Natural killer cell treated with Interleukin-12 subunit alpha and Interleukin-12 subunit beta and Interleukin-15 and Interleukin-18, amount 100 ng/mL, for 72 hours (primary cell): ENCODE measurements at regions not wholly inside any gene's neighbourhood (a gene's known extent, or its start where the extent isn't known, plus 50 kb on each side); places are given as distances from the start of the nearest gene placed in this dataset.
"Not testable (repeated sequence)": the region's sequence is repeated elsewhere in the genome, so short reads cannot be mapped to it uniquely, and the experiment has no call there.

Source experiments
- ATAC-seq, 2 donors: fragments of 150-1000 bp; cut with Tn5 transposase in 1 of 2; sonication (Bioruptor Pico), chemical (Tn5 transposase) in 1 of 2; 2 replicates each; pipeline ENCODE4 v1.10.0; 2021
- DNase-seq: peaks from one replicate; pipeline ENCODE4 v3.0.0; 2022; ENCODE audit warnings: low spot score
- H3K27ac Mint-ChIP-seq, 2 donors: 1 replicate in 1 of 2; 2 replicates in 1 of 2; pipeline ENCODE4 v1.8.0; 2022; ENCODE audit warnings: mixed read lengths in 2 of 2, mild to moderate bottlenecking in 1 of 2, moderate library complexity in 1 of 2
- H3K27me3 Mint-ChIP-seq, 2 donors: 1 replicate in 1 of 2; 2 replicates in 1 of 2; pipeline ENCODE4 v1.8.0; 2022; ENCODE audit warnings: mixed read lengths in 2 of 2
- H3K36me3 Mint-ChIP-seq: one replicate; pipeline ENCODE4 v1.8.0; 2022; ENCODE audit warnings: mixed read lengths
- H3K4me1 Mint-ChIP-seq, 2 donors: 1 replicate in 1 of 2; 2 replicates in 1 of 2; pipeline ENCODE4 v1.8.0; 2022; ENCODE audit warnings: low read depth in 2 of 2, mixed read lengths in 2 of 2, mild to moderate bottlenecking in 1 of 2
- H3K4me3 Mint-ChIP-seq: one replicate; pipeline ENCODE4 v1.8.0; 2022; ENCODE audit warnings: mixed read lengths
- H3K9me3 Mint-ChIP-seq: 2 replicates; pipeline ENCODE4 v1.8.0; 2022; ENCODE audit warnings: mixed read lengths

DNA sequence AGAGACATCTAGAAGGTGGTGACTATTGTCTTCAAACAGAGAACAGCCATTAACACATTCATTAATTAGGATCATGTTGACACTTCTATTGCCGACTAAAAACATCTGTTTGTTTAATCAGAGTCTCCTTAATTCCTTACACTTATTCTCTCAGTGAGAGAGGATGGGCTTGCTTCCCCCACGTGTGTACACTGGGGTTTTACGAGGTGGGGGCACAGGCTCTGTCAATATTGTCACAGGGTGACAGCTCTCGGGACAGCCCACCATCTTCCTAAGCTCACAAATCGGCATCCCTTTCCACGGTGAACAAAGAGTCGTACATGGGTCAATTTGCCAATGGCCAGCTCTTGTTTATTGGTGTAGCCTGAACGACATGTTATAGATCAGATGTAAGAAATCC, 413.2 kb downstream of the MIAT start:
- H3K9me3 Mint-ChIP-seq: no peaks in the 10 kb centered on the region
- peaks cover 29 to 48% of the 10 kb centered on the region in 2 donors for H3K27me3 Mint-ChIP-seq
- no peak for ATAC-seq
- H3K36me3 Mint-ChIP-seq: no peaks in the 10 kb centered on the region
- H3K27ac Mint-ChIP-seq: no peak overlapping the region
- DNase-seq: no peak
- no peaks in the 10 kb centered on the region for H3K4me1 Mint-ChIP-seq
- no peak overlapping the region for H3K4me3 Mint-ChIP-seq

DNA sequence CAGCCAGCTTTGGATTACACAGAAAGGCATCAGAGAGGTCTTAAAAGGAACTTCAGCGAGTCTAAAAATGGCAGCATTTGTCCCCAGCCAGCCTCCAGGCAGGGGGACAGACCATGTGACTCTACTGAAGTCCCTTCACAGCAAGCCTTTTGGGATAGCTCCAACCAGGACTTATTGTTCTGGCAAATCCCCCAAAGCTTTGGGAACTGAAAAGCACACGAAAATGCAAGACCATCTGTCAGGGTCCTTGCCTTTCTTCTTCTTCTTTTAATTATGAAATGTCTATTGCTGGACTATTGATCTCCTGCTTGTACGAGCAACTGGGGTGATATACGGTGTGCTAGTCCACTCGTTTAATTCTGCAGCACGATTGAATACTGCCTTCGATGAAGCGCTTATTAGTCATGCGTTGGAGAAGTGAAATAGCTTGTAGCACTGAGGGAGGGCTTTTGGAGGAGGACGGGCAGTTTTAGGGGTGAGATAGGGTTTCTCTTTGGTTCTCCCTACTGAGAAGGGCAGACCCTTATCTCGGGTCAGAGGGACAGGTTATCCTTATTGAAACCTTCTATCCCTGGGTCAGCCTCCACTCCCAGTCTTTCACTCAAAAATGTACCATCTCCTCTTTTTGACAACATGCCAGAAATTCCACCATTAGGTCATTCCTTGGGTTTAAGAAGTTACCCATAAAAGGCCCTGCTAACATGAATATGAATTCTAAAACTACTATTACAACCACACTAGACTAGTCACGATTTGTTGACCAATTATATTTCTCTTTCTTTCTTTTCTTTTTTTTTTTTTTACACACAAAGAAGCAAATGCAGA, 416.4 kb downstream of the MIAT start:
- no peak for DNase-seq
- ATAC-seq: no peak
- no peaks in the 10 kb centered on the region for H3K4me1 Mint-ChIP-seq
- H3K4me3 Mint-ChIP-seq: no peak overlapping the region
- H3K9me3 Mint-ChIP-seq: no peaks in the 10 kb centered on the region
- H3K27ac Mint-ChIP-seq: no peak overlapping the region
- no peaks in the 10 kb centered on the region for H3K36me3 Mint-ChIP-seq
- peaks cover 24 to 58% of the 10 kb centered on the region in 2 donors for H3K27me3 Mint-ChIP-seq

DNA sequence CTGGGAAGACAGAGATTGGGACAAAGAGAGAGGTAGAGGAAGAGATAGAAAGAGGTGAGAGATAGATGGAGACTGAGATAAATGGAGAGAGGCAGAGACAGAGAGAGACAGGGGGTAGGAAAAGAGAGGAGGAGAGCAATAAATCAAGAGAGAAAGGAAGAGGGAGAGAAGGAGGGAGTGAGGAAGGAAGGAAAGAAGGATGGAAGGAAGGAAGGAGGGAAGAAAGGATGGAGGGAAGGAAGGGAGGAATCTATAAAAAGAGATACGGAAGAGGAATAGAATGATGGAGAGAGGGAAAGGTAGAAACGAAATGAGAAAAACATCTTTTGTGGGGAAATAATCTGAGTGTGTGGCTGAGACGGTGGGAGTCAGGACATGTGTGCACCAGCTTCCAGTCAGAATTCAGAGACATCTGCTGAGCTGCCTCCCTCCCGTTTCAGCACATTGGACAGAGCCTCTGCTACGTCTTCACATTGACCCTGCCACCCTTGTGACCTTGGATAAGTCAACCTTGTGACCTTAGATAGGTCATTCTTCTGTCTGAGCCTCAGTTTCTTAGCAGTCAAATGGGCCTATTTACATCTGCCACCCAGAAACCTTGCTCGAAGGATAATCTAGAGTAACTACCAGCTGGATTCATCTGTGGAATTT, 417.8 kb downstream of the MIAT start:
- ATAC-seq (no peak), DNase-seq (no peak)
- H3K27me3 Mint-ChIP-seq: peaks cover 19 to 52% of the 10 kb centered on the region in 2 donors
- H3K27ac Mint-ChIP-seq: no peak overlapping the region
- no peaks in the 10 kb centered on the region for H3K36me3 Mint-ChIP-seq
- no peaks in the 10 kb centered on the region for H3K4me1 Mint-ChIP-seq
- no peaks in the 10 kb centered on the region for H3K9me3 Mint-ChIP-seq
- H3K4me3 Mint-ChIP-seq: no peak overlapping the region

DNA sequence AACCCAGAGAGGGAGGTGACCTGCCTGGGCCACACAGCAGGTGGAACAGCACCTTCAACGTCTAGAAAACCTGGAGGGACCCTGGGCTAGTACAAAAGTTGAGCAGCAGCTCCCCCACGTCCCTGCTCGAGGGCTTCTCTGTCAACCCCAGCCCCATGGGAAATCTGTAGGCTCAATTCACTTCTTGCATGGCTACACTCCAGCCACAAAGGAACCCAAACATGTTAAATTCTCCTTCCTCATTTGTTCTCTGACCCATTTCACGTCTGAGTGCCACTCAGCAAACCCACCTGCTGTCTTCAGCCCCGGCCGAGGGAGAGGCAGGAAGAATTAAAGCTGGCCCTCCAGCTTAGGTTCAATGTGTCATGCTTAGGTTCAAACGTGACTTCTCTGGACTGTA, 418.5 kb downstream of the MIAT start:
- no peaks in the 10 kb centered on the region for H3K9me3 Mint-ChIP-seq
- H3K27ac Mint-ChIP-seq: no peak overlapping the region
- H3K4me3 Mint-ChIP-seq: no peak overlapping the region
- DNase-seq (no peak), ATAC-seq (no peak)
- H3K36me3 Mint-ChIP-seq: no peaks in the 10 kb centered on the region
- peaks cover 21 to 52% of the 10 kb centered on the region in 2 donors for H3K27me3 Mint-ChIP-seq
- H3K4me1 Mint-ChIP-seq: no peaks in the 10 kb centered on the region

DNA sequence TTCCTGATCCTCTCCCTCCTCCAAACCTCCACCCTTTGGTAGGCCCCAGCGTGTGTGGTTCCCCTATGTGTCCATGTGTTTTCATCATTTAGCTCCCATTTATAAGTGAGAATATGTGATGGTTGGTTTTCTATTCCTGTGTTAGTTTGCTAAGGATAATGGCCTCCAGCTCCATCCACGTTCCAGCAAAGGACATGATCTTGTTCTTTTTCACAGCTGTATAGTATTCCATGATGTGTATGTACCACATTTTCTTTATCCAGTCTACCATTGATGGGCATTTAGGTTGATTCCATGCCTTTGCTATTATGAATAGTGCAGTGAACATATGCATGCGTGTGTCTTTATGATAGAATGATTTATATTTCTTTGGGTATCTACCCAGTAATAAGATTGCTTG, 420.7 kb downstream of the MIAT start:
- H3K36me3 Mint-ChIP-seq, H3K4me1 Mint-ChIP-seq, H3K4me3 Mint-ChIP-seq, H3K9me3 Mint-ChIP-seq, ATAC-seq, H3K27ac Mint-ChIP-seq, DNase-seq: not testable (repeated sequence)
- H3K27me3 Mint-ChIP-seq: peaks cover 31 to 64% of the 10 kb centered on the region in 2 donors

DNA sequence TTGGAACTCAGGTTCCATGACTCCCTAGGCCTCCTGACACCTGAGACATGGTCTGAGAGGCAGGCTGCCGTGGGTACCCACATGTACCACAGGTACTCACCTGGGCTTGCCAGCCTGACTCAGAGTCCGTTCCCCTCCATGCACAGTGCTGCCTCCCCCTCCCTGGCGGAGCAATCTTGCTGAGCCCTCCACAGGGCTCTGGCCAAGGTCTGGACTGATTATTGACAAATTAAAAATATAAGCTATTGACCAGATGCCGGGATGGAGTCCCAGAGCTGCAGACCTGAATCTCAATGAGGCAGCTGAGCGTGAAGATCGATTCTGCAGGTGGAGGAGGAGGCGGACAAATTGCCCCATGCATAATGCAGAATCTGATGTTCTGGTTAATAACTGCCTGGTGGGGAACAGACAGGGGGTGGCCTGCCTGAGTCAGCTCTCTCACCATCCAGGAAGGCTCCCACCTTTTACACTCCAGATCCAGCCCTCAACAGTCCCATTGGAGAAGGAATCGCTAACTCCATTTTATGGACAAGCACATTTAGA, 422.7 kb downstream of the MIAT start:
- Mint-ChIP-seq H3K27ac (no peak overlapping the region), H3K27me3 (peaks cover 26 to 51% of the 10 kb centered on the region in 2 donors), H3K9me3 (no peaks in the 10 kb centered on the region), H3K4me3 (no peak overlapping the region), H3K4me1 (no peaks in the 10 kb centered on the region), H3K36me3 (no peaks in the 10 kb centered on the region)
- DNase-seq (no peak), ATAC-seq (no peak)

DNA sequence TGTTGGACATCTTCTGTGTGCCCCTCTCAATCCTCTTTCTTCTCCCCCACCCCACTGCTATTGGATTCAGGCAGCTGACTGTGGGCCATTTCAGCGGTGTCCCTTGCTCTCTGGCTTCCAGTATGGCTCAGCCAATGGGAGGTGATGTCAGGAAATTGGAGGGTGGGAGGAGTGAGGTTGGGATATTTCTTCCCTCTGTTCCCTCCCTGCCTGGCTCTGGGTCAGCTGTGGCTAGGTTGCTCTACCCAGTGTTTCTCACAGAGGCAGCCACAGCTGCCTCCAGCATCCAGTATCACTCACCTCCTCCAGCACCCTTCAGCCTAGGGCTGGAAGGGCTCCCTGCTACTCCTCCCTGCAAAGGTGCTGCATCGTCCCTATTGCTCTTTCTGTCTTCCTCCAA, 423.5 kb downstream of the MIAT start:
- peaks cover 32 to 55% of the 10 kb centered on the region in 2 donors for H3K27me3 Mint-ChIP-seq
- DNase-seq: no peak
- no peaks in the 10 kb centered on the region for H3K9me3 Mint-ChIP-seq
- peak in 1 of 2 donors; percentile 40 for ATAC-seq
- no peaks in the 10 kb centered on the region for H3K36me3 Mint-ChIP-seq
- H3K27ac Mint-ChIP-seq: no peak overlapping the region
- no peaks in the 10 kb centered on the region for H3K4me1 Mint-ChIP-seq
- no peak overlapping the region for H3K4me3 Mint-ChIP-seq

DNA sequence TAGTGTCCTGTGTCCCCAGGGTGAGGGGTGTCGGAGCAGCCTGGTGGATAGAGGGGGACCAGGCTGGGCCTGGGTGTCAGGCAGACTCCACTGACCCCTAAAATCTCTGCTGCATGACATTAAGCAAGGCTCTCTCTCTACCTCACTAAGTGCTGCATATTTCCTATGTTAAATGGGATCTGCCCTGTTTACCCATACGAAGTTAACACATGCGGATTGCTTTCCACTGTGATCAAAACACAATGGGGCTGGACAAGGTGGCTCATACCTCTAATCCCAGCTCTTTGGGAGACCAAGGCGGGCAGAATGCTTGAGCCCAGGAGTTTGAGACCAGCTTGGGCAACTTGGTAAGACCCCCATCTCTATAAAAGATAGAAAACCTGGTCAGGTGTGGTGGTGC, 426.2 kb downstream of the MIAT start:
- no peaks in the 10 kb centered on the region for H3K4me1 Mint-ChIP-seq

DNA sequence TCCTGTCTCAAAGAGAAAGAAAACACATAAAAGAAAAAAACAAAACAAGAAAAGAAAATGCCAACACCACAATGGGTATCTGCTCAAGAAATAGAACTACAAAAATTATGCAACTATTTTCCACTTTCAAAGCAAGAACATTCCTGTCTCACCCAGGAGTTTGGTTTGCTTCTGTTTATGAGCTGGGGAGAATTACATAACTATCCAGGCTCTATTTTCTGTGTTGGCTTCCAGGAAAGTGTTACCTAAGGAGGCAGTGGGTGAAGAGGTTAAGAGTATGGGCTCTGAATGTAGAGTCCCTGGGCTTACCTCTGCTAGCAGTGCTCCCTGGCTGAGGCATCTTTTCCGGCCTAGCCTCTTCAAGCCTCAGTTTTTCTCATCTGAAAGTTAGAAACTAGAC, 426.7 kb downstream of the MIAT start:
- peaks cover 36 to 54% of the 10 kb centered on the region in 2 donors for H3K27me3 Mint-ChIP-seq
- no peak overlapping the region for H3K27ac Mint-ChIP-seq
- DNase-seq (no peak), ATAC-seq (no peak)
- H3K4me3 Mint-ChIP-seq: no peak overlapping the region
- H3K36me3 Mint-ChIP-seq: no peaks in the 10 kb centered on the region
- no peaks in the 10 kb centered on the region for H3K4me1 Mint-ChIP-seq
- no peaks in the 10 kb centered on the region for H3K9me3 Mint-ChIP-seq

More for the DNA sequence above, 426.2 kb downstream of the MIAT start:
- peak in 1 of 2 donors; percentile 12 for ATAC-seq
- H3K9me3 Mint-ChIP-seq: no peaks in the 10 kb centered on the region
- no peaks in the 10 kb centered on the region for H3K36me3 Mint-ChIP-seq
- DNase-seq: no peak
- no peak overlapping the region for H3K4me3 Mint-ChIP-seq
- H3K27ac Mint-ChIP-seq: no peak overlapping the region
- peaks cover 36 to 54% of the 10 kb centered on the region in 2 donors for H3K27me3 Mint-ChIP-seq

DNA sequence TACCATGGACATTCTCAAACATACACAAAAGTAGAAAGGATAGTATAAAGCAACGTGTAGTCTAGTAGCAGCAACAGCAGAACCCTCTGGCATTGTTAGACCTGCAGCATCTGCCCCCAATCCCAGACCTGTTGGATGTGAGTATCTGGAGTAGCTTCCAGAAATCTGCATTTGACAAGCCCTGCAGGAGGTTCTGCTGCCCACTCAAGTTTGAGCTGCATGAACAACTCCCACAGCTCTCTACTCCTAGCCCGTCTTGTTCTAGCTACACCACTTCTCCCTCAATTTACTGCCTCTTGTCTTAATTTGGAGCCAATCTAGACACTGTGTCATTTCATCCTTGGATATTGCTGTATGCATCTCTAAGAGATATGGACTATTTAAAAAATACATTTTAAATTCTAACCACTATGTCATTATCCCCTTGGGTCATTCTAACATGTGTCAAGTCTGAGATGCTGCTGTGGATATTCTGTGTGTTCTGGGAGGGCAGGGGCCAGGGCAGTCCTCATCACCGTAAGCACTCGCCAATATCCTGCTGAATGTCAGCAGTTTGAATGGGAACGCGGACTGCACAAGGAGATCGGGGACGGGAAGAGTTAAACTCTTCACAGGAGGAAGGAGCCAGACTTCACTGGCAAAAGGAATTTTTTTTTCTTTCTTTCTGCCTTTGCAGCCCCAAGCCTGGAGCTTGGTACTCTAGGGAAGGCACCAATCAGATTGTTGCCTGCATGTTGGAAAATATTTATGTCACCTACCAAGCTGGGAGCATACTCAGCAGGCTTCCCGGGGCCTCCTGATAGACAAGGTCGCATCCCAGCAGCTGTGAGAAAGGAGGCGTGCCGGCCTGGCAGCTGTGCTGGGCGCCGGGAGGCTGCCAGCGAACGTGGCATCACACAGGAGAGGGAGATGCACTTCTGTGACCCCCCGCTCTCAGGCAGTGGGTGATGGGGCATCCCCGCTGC, 429.0 kb downstream of the MIAT start:
- DNase-seq (no peak), ATAC-seq (no peak)
- no peaks in the 10 kb centered on the region for H3K4me1 Mint-ChIP-seq
- no peak overlapping the region for H3K27ac Mint-ChIP-seq
- no peaks in the 10 kb centered on the region for H3K9me3 Mint-ChIP-seq
- peaks cover 27 to 42% of the 10 kb centered on the region in 2 donors for H3K27me3 Mint-ChIP-seq
- no peak overlapping the region for H3K4me3 Mint-ChIP-seq
- no peaks in the 10 kb centered on the region for H3K36me3 Mint-ChIP-seq

DNA sequence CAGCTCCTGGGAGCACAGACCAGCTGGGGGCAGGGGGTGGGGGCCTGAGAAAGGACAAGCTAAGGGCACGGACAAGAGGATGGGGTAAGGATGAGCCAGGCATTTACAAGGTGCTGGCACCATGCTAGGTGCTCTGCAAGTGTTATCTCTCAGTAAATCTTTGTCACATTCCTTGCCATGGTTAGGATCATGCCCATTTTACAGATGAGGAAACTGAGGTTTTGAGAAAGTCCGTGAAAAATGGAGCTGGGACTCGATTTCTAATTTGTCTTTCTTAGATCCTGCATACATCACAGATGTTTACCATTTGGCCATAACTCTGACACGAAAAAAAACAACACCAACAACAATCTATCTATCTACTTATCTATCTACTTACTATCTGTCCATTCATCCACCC, 429.7 kb downstream of the MIAT start:
- Mint-ChIP-seq H3K36me3 (no peaks in the 10 kb centered on the region), H3K4me1 (no peaks in the 10 kb centered on the region), H3K4me3 (no peak overlapping the region), H3K9me3 (no peaks in the 10 kb centered on the region), H3K27me3 (peaks cover 23 to 37% of the 10 kb centered on the region in 2 donors), H3K27ac (no peak overlapping the region)
- DNase-seq: no peak
- ATAC-seq: no peak

DNA sequence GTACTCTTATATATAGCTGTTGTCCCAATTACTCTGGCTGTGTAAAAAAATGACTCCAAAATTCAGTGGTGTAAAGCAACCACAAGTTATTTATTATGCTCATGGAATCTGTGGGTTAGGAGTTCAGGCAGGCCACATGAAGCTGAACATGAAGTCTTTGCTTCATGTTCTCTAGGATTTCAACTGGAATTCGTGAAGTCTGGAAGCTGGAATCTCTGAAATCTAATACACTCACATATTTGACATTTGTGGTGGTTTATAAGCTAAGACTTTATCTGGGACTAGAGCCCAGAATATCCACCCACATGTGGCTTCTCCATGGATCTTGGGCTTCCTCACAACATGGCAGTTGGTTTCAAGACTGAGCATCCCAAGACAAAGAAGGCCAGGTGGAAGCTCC, 430.6 kb downstream of the MIAT start:
- H3K4me3 Mint-ChIP-seq: no peak overlapping the region
- H3K4me1 Mint-ChIP-seq: no peaks in the 10 kb centered on the region
- no peak for ATAC-seq
- no peak for DNase-seq
- no peak overlapping the region for H3K27ac Mint-ChIP-seq
- H3K9me3 Mint-ChIP-seq: no peaks in the 10 kb centered on the region
- no peaks in the 10 kb centered on the region for H3K36me3 Mint-ChIP-seq
- H3K27me3 Mint-ChIP-seq: peaks cover 17 to 28% of the 10 kb centered on the region in 2 donors

DNA sequence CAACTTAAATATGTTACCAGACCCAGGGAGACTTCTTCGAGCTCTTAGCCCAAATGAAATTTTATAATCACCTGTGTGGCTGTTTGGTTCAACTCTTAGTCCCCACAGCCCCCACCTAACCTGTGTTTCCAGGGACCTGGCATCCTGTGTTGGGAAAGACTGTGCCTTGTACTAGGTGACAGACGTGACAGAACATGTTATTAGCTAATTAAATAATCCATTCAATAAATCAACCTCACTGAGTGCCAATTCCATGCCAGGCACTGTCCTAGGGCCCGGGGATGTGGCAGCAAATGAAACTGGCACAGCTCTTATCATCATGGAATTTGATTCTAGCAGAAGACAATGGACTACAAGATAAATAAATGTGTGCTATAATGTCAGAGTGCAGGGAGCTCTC, 431.9 kb downstream of the MIAT start:
- DNase-seq: no peak
- Mint-ChIP-seq H3K27ac (no peak overlapping the region), H3K36me3 (no peaks in the 10 kb centered on the region), H3K4me1 (no peaks in the 10 kb centered on the region), H3K27me3 (peaks cover 13 to 26% of the 10 kb centered on the region in 2 donors), H3K9me3 (no peaks in the 10 kb centered on the region), H3K4me3 (no peak overlapping the region)
- no peak for ATAC-seq
